H1 (cell line): ENCODE measurements at regions not wholly inside any gene's neighbourhood (a gene's known extent, or its start where the extent isn't known, plus 50 kb on each side); places are given as distances from the start of the nearest gene placed in this dataset.

Source experiments
- CTCF ChIA-PET: fragments of 300-600 bp; sonication (Branson Sonifier 250); formaldehyde crosslinking; loops from one replicate; lab custom pipeline; 2021; ENCODE audit not compliant: partially characterized antibody; lab: Charles Lee
- POLR2A ChIA-PET: fragments of 300-600 bp; sonication (Branson Sonifier 250); formaldehyde crosslinking; loops from one replicate; lab custom pipeline; 2021; ENCODE audit warnings: inconsistent platforms; ENCODE audit not compliant: partially characterized antibody; lab: Charles Lee
- DNase-seq, 2 experiments: peaks; one replicate each; pipeline versions ENCODE4 v3.0.0 to v3.0.0-alpha.2; 2010 to 2022; ENCODE audit warnings: low spot score in 2 of 2, low read depth in 1 of 2, mixed read lengths in 1 of 2
- FAIRE-seq: peaks from 2 replicates; lab custom pipeline; 2011; peaks lifted over from hg19 to GRCh38; lab: Jason Lieb, UNC
- H2AFZ ChIP-seq: 2 replicates; pipeline ENCODE4 v1.8.1; 2012; ENCODE audit warnings: low read length, inconsistent platforms
- H2AK5ac ChIP-seq: 2 replicates; pipeline ENCODE4 v1.6.1; 2013; ENCODE audit warnings: low read depth, low read length
- H2BK120ac ChIP-seq: replicated peaks from 2 replicates; pipeline ENCODE3; 2013; ENCODE audit warnings: low read depth, low read length, inconsistent platforms
- H2BK12ac ChIP-seq: 2 replicates; pipeline ENCODE4 v1.6.1; 2013; ENCODE audit warnings: low read depth, low read length
- H2BK15ac ChIP-seq: 2 replicates; pipeline ENCODE4 v1.6.1; 2013; ENCODE audit warnings: low read length
- H2BK20ac ChIP-seq: 2 replicates; pipeline ENCODE4 v1.6.1; 2013; ENCODE audit warnings: low read length
- H2BK5ac ChIP-seq: 2 replicates; pipeline ENCODE4 v1.6.1; 2013; ENCODE audit warnings: low read depth, low read length
- H3K14ac ChIP-seq: 2 replicates; pipeline ENCODE4 v1.6.1; 2013; ENCODE audit warnings: inconsistent platforms; ENCODE audit not compliant: insufficient read length
- H3K18ac ChIP-seq: 2 replicates; pipeline ENCODE4 v1.6.1; 2013; ENCODE audit warnings: low read length; ENCODE audit errors: extremely low read depth
- H3K23ac ChIP-seq: 2 replicates; pipeline ENCODE4 v1.6.1; 2013; ENCODE audit warnings: inconsistent platforms; ENCODE audit not compliant: insufficient read length
- H3K23me2 ChIP-seq: 2 replicates; pipeline ENCODE4 v1.6.1; 2013; ENCODE audit warnings: low read depth, low read length
- H3K27ac ChIP-seq: 2 replicates; pipeline ENCODE4 v1.6.1; 2011; ENCODE audit warnings: low read depth, low read length, inconsistent platforms
- H3K27me3 ChIP-seq, 4 experiments: replicated peaks in 1 of 4; 1 replicate in 1 of 4; 2 replicates in 3 of 4; pipeline versions ENCODE4 v1.6.1 to v1.8.1; 2011 to 2013; ENCODE audit warnings: low read length in 3 of 4, mild to moderate bottlenecking in 3 of 4, inconsistent platforms in 2 of 4, mixed read lengths in 2 of 4, moderate library complexity in 1 of 4; ENCODE audit not compliant: control insufficient read depth in 3 of 4, insufficient read depth in 3 of 4; ENCODE audit errors: extremely low read depth in 1 of 4
- H3K36me3 ChIP-seq, 4 experiments: 2 replicates each; pipeline versions ENCODE4 v1.6.1 to v1.8.1; 2011 to 2013; ENCODE audit warnings: mild to moderate bottlenecking in 4 of 4, low read length in 3 of 4, moderate library complexity in 2 of 4, control low read depth in 1 of 4, inconsistent platforms in 1 of 4; ENCODE audit not compliant: insufficient read depth in 4 of 4, control insufficient read depth in 2 of 4
- H3K4ac ChIP-seq: replicated peaks from 2 replicates; pipeline ENCODE3; 2013; ENCODE audit warnings: low read length, low read depth, mixed read lengths, inconsistent platforms; ENCODE audit not compliant: insufficient read length
- H3K4me1 ChIP-seq, 4 experiments: replicated peaks in 1 of 4; 1 replicate in 1 of 4; 2 replicates in 3 of 4; pipeline versions ENCODE4 v1.6.1 to v1.8.1; 2011 to 2013; ENCODE audit warnings: low read length in 3 of 4, inconsistent platforms in 2 of 4, mixed read lengths in 1 of 4; ENCODE audit not compliant: insufficient read depth in 4 of 4, control insufficient read depth in 3 of 4
- H3K4me2 ChIP-seq, 2 experiments: 2 replicates each; pipeline versions ENCODE4 v1.6.1 to v1.8.1; 2011 to 2013; ENCODE audit warnings: low read depth in 2 of 2, low read length in 2 of 2, control low read depth in 1 of 2, inconsistent platforms in 1 of 2, mild to moderate bottlenecking in 1 of 2; ENCODE audit not compliant: insufficient read depth in 1 of 2
- H3K4me3 ChIP-seq, 4 experiments: fragments of 200-600, 300-600 bp in 1 of 4; sonication (generic), shearing (Covaris generic), sonication (Bioruptor Twin) in 1 of 4; 2 replicates each; pipeline versions ENCODE4 v1.5.1 to v1.8.1; 2011 to 2016; ENCODE audit warnings: low read length in 4 of 4, low read depth in 3 of 4, control low read depth in 2 of 4, inconsistent platforms in 2 of 4, mild to moderate bottlenecking in 2 of 4, mixed read lengths in 1 of 4, moderate library complexity in 1 of 4; ENCODE audit not compliant: insufficient read depth in 2 of 4; ENCODE audit errors: extremely low read depth in 1 of 4
- H3K56ac ChIP-seq: replicated peaks from 2 replicates; pipeline ENCODE3; 2013; ENCODE audit warnings: low read depth, mild to moderate bottlenecking, mixed read lengths, low read length, inconsistent platforms; ENCODE audit not compliant: insufficient read length
- H3K79me1 ChIP-seq: 2 replicates; pipeline ENCODE4 v1.6.1; 2013; ENCODE audit warnings: low read depth, low read length, control low read depth
- H3K79me2 ChIP-seq, 2 experiments: 2 replicates each; pipeline versions ENCODE4 v1.6.1 to v1.8.1; 2012 to 2013; ENCODE audit warnings: low read length in 2 of 2, mild to moderate bottlenecking in 2 of 2, inconsistent platforms in 1 of 2; ENCODE audit not compliant: insufficient read depth in 2 of 2, control insufficient read depth in 1 of 2
- H3K9ac ChIP-seq, 4 experiments: replicated peaks in 1 of 4; 1 replicate in 1 of 4; 2 replicates in 3 of 4; pipeline versions ENCODE4 v1.6.1 to v1.8.1; 2011 to 2013; ENCODE audit warnings: low read depth in 3 of 4, low read length in 3 of 4, control low read depth in 2 of 4, mild to moderate bottlenecking in 2 of 4, moderate library complexity in 2 of 4, inconsistent platforms in 1 of 4; ENCODE audit errors: extremely low read depth in 1 of 4
- H3K9me3 ChIP-seq, 2 experiments: 2 replicates each; pipeline versions ENCODE4 v1.6.1 to v1.8.1; 2012 to 2013; ENCODE audit warnings: mild to moderate bottlenecking in 2 of 2, moderate library complexity in 2 of 2, control low read depth in 1 of 2, inconsistent platforms in 1 of 2, low read depth in 1 of 2, low read length in 1 of 2, mixed read lengths in 1 of 2; ENCODE audit not compliant: insufficient read depth in 2 of 2
- H4K20me1 ChIP-seq, 2 experiments: replicated peaks in 1 of 2; 2 replicates each; pipeline versions ENCODE3 to v1.8.1; 2011 to 2013; ENCODE audit warnings: inconsistent platforms in 2 of 2, low read length in 2 of 2, mild to moderate bottlenecking in 1 of 2; ENCODE audit not compliant: insufficient read depth in 2 of 2, control insufficient read depth in 1 of 2
- H4K5ac ChIP-seq: 2 replicates; pipeline ENCODE4 v1.6.1; 2013; ENCODE audit warnings: low read length, low read depth, mixed read lengths, inconsistent platforms; ENCODE audit not compliant: insufficient read length
- H4K8ac ChIP-seq: 2 replicates; pipeline ENCODE4 v1.8.0; 2013; ENCODE audit warnings: mild to moderate bottlenecking, moderate library complexity, low read length, inconsistent platforms; ENCODE audit not compliant: insufficient read depth; ENCODE audit errors: extremely low read depth
- H4K91ac ChIP-seq: replicated peaks from 2 replicates; pipeline ENCODE3; 2013; ENCODE audit warnings: low read length, mixed read lengths, inconsistent platforms; ENCODE audit not compliant: insufficient read length
- BRCA1 ChIP-seq: IDR thresholded peaks from 2 replicates; pipeline ENCODE4 v1.6.1; 2012; ENCODE audit warnings: low read depth, low read length, improper control_type of control experiment
- CBX5 ChIP-seq: fragments of 300-800, 300-1000 bp; sonication (generic); IDR thresholded peaks from 2 replicates; pipeline ENCODE4 v1.7.1; 2016; ENCODE audit warnings: antibody characterized with exemption, low read length, low read depth
- CBX8 ChIP-seq: fragments of 300-800, 300-1000 bp; sonication (generic); IDR thresholded peaks from 2 replicates; pipeline ENCODE4 v1.7.1; 2016; ENCODE audit warnings: low read depth, low read length, borderline replicate concordance
- CREB1 ChIP-seq: IDR thresholded peaks from 2 replicates; pipeline ENCODE4 v1.6.1; 2012; ENCODE audit warnings: inconsistent platforms
- EGR1 ChIP-seq: IDR thresholded peaks from 2 replicates; pipeline ENCODE4 v1.6.1; 2011; ENCODE audit warnings: low read depth, low read length, borderline replicate concordance
- EP300 ChIP-seq, 2 experiments: IDR thresholded peaks; 1 replicate in 1 of 2; 2 replicates in 1 of 2; pipeline ENCODE4 v1.6.1; 2011 to 2012; ENCODE audit warnings: low read depth in 2 of 2, low read length in 2 of 2, mild to moderate bottlenecking in 2 of 2, borderline replicate concordance in 1 of 2, inconsistent platforms in 1 of 2, moderate library complexity in 1 of 2
- EZH2 ChIP-seq: fragments of 200-600 bp; sonication (generic); IDR thresholded peaks from 2 replicates; pipeline ENCODE4 v1.7.1; 2012; ENCODE audit warnings: low read depth, mild to moderate bottlenecking, moderate library complexity, low read length, inconsistent platforms; ENCODE audit not compliant: severe bottlenecking
- GABPA ChIP-seq: IDR thresholded peaks from 2 replicates; pipeline ENCODE4 v1.6.1; 2011; ENCODE audit warnings: mild to moderate bottlenecking, low read length, moderate library complexity, borderline replicate concordance; ENCODE audit not compliant: insufficient read depth
- GTF2F1 ChIP-seq: IDR thresholded peaks from 2 replicates; pipeline ENCODE4 v1.6.1; 2012; ENCODE audit warnings: low read depth, low read length, improper control_type of control experiment, borderline replicate concordance
- JUND ChIP-seq: IDR thresholded peaks from 2 replicates; pipeline ENCODE4 v1.6.1; 2011; ENCODE audit warnings: mild to moderate bottlenecking, improper control_type of control experiment, low read length
- KDM1A ChIP-seq: fragments of 200-600, 300-600 bp; sonication (generic); IDR thresholded peaks from 2 replicates; pipeline ENCODE4 v1.7.1; 2016; ENCODE audit warnings: mild to moderate bottlenecking, low read length, borderline replicate concordance
- NANOG ChIP-seq: IDR thresholded peaks from 2 replicates; pipeline ENCODE4 v1.6.1; 2011; ENCODE audit warnings: low read length, low read depth, mild to moderate bottlenecking, inconsistent platforms; ENCODE audit not compliant: insufficient read depth, poor library complexity, severe bottlenecking
- SUZ12 ChIP-seq: fragments of 200-600 bp; sonication (generic); IDR thresholded peaks from 2 replicates; pipeline ENCODE4 v1.6.1; 2012; ENCODE audit warnings: mild to moderate bottlenecking, inconsistent platforms, low read length, moderate library complexity, mixed read lengths
- WGBS, 2 experiments: shearing (Covaris generic) in 1 of 2; methylation state at CpG; one replicate each; pipeline versions ENCODE4 v1.1.6 to v1.1.7; 2013 to 2015; ENCODE audit warnings: low lambda C conversion rate in 2 of 2, mixed read lengths in 2 of 2, inconsistent platforms in 1 of 2, low coverage in 1 of 2, missing lambda C conversion rate in 1 of 2; ENCODE audit not compliant: insufficient replicate concordance in 2 of 2, insufficient coverage in 1 of 2, insufficient read length in 1 of 2; ENCODE audit errors: extremely low coverage in 1 of 2, missing lambda C conversion rate in 1 of 2; 5-methylcytosine and 5-hydroxymethylcytosine counted together
- TF ChIP-seq, protein P1 (sequence below): IDR thresholded peaks from 2 replicates; pipeline ENCODE4 v1.6.1; 2012; ENCODE audit warnings: inconsistent platforms

DNA sequence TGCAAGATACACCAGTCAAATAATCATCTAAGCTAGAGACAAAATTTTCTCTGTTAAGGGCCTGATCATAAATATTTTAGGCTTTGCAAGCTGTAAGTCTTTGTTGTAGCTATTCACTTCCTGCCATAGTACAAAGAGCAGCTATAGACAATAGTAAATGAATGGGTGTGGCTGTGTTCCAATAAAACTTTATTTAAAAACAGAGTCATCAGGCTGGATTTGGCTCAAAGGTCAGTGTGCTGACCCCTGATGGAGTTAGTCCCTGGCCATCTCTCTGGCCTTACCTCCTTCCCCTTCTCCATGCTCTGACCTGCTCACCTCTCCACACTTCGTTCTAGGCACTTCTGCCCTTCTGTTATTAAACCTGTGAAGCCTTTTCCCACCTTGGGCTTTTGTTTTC, 86.0 kb downstream of the DRD1 start:
- no peaks in the 10 kb centered on the region for H3K79me1 ChIP-seq
- no peak overlapping the region for H2BK20ac ChIP-seq
- H3K4me3 ChIP-seq = no peak overlapping the region
- no peak overlapping the region for H2BK120ac ChIP-seq
- H4K8ac ChIP-seq = no peak overlapping the region
- H3K27me3 ChIP-seq = no peaks in the 10 kb centered on the region
- H3K14ac ChIP-seq = no peak overlapping the region
- no peaks in the 10 kb centered on the region for H3K9me3 ChIP-seq
- no peak overlapping the region for H3K9ac ChIP-seq
- H2BK12ac ChIP-seq = no peak overlapping the region
- no peaks in the 10 kb centered on the region for H3K36me3 ChIP-seq
- H2BK15ac ChIP-seq = no peak overlapping the region
- no peak overlapping the region for H3K27ac ChIP-seq
- DNase-seq = no peak
- FAIRE-seq = no peak
- CTCF ChIA-PET = no interaction called here
- no peak overlapping the region for H3K56ac ChIP-seq
- H3K18ac ChIP-seq = no peak overlapping the region
- H4K5ac ChIP-seq = no peak overlapping the region
- no peak overlapping the region for H3K4me2 ChIP-seq
- H4K20me1 ChIP-seq = no peaks in the 10 kb centered on the region
- no peak overlapping the region for H3K4ac ChIP-seq
- H2BK5ac ChIP-seq = no peak overlapping the region
- no peaks in the 10 kb centered on the region for H3K23me2 ChIP-seq
- no peak overlapping the region for H4K91ac ChIP-seq
- no peak overlapping the region for H3K23ac ChIP-seq
- H2AFZ ChIP-seq = no peak overlapping the region
- 89% methylated on average over 1 of the region's 1 CpG; no CpG with 5 or more reads in 1 of the 2 experiments for WGBS, 2 experiments
- POLR2A ChIA-PET = interaction anchor here (1.5 kb wide), 1 partner anchor 9 kb away, joined by 3 read pairs; no protein-coding TSS in a partner anchor
- H3K79me2 ChIP-seq = no peaks in the 10 kb centered on the region
- peaks cover 0 to 3% (median 0%) of the 10 kb centered on the region in 4 experiments; a peak in 2 of 7 replicates for H3K4me1 ChIP-seq
- H2AK5ac ChIP-seq = no peak overlapping the region
- TF ChIP-seq GABPA (no peak), BRCA1 (no peak), KDM1A (no peak), GTF2F1 (no peak), EP300 (IDR thresholded peaks at IDR 0.05; ENCODE audit: borderline replicate concordance in 1 of 2, low read depth in 2 of 2, low read length in 2 of 2) (no peak), SUZ12 (no peak), EZH2 (no peak), CBX8 (no peak), JUND (no peak), CBX5 (no peak), CREB1 (no peak), NANOG (no peak), EGR1 (no peak)
- TF ChIP-seq, protein P1, sequence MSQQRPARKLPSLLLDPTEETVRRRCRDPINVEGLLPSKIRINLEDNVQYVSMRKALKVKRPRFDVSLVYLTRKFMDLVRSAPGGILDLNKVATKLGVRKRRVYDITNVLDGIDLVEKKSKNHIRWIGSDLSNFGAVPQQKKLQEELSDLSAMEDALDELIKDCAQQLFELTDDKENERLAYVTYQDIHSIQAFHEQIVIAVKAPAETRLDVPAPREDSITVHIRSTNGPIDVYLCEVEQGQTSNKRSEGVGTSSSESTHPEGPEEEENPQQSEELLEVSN = no peak
